ENCODE measurements at regions not wholly inside any gene's neighbourhood (a gene's known extent, or its start where the extent isn't known, plus 50 kb on each side); places are given as distances from the start of the nearest gene placed in this dataset.

DNA sequence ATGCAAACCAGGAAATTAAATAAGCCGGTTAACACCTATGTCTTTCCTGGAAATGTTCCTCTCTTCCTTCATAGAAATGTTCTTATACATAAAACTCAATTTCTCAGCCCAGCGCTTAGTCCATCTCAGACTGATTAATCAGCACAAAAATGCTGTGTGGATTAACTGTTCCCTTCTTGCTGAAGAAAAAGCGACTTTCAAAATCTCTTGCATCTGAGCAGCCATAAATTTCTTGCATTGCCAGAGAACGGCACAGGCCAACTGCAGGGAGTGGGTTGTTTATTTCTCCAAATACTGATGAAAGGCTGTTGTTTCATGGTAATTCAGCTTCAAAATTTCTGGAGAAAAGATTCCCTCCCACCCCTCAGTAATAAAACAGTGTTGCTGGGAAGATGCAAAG, 517.6 kb downstream of the BTBD3 start:
- no peaks in the 10 kb centered on the region; a peak in 1 of 7 replicates for H3K4me1 ChIP-seq (replicated peaks in 1 of 4; ENCODE audit: control insufficient read depth in 3 of 4, insufficient read depth in 4 of 4, low read length in 3 of 4)
- no peak overlapping the region for H2BK5ac ChIP-seq (ENCODE audit: low read depth, low read length)
- H2AK5ac ChIP-seq (ENCODE audit: low read depth, low read length), result no peak overlapping the region
- no peak overlapping the region for H2BK20ac ChIP-seq (ENCODE audit: low read length)
- no peak overlapping the region for H2BK12ac ChIP-seq (ENCODE audit: low read depth, low read length)
- no peaks in the 10 kb centered on the region for H3K36me3 ChIP-seq (ENCODE audit: control insufficient read depth in 2 of 4, insufficient read depth in 4 of 4, low read length in 3 of 4)
- WGBS, 2 experiments (ENCODE audit: extremely low coverage in 1 of 2, insufficient coverage in 1 of 2, insufficient read length in 1 of 2, insufficient replicate concordance in 2 of 2, low coverage in 1 of 2, low lambda C conversion rate in 2 of 2, missing lambda C conversion rate in 1 of 2), result 98% methylated on average over 4 of the region's 4 CpGs; no CpG with 5 or more reads in 1 of the 2 experiments
- no peak overlapping the region for H3K4me3 ChIP-seq (ENCODE audit: extremely low read depth in 1 of 4, insufficient read depth in 2 of 4, low read depth in 3 of 4, low read length in 4 of 4)
- H3K9me3 ChIP-seq (ENCODE audit: insufficient read depth in 2 of 2, low read depth in 1 of 2, low read length in 1 of 2), result no peaks in the 10 kb centered on the region
- no peak for DNase-seq (ENCODE audit: low read depth in 1 of 2, low spot score in 2 of 2)
- H3K14ac ChIP-seq (ENCODE audit: insufficient read length), result no peak overlapping the region
- H3K23ac ChIP-seq (ENCODE audit: insufficient read length), result no peak overlapping the region
- H3K4ac ChIP-seq (replicated peaks; ENCODE audit: insufficient read length, low read depth, low read length), result no peak overlapping the region
- ChIA-PET CTCF (ENCODE audit: partially characterized antibody) (no interaction called here), POLR2A (ENCODE audit: partially characterized antibody) (no interaction called here)
- no peak overlapping the region for H4K8ac ChIP-seq (ENCODE audit: extremely low read depth, insufficient read depth, low read length)
- no peaks in the 10 kb centered on the region for H3K79me2 ChIP-seq (ENCODE audit: control insufficient read depth in 1 of 2, insufficient read depth in 2 of 2, low read length in 2 of 2)
- no peak overlapping the region for H2BK15ac ChIP-seq (ENCODE audit: low read length)
- no peak overlapping the region for H3K9ac ChIP-seq (replicated peaks in 1 of 4; ENCODE audit: extremely low read depth in 1 of 4, low read depth in 3 of 4, low read length in 3 of 4)
- no peak overlapping the region for H4K91ac ChIP-seq (replicated peaks; ENCODE audit: insufficient read length, low read length)
- no peaks in the 10 kb centered on the region for H3K79me1 ChIP-seq (ENCODE audit: low read depth, low read length)
- no peaks in the 10 kb centered on the region for H3K23me2 ChIP-seq (ENCODE audit: low read depth, low read length)
- no peak overlapping the region for H2AFZ ChIP-seq (ENCODE audit: low read length)
- no peaks in the 10 kb centered on the region for H4K20me1 ChIP-seq (replicated peaks in 1 of 2; ENCODE audit: control insufficient read depth in 1 of 2, insufficient read depth in 2 of 2, low read length in 2 of 2)
- no peak overlapping the region for H3K18ac ChIP-seq (ENCODE audit: extremely low read depth, low read length)
- H3K56ac ChIP-seq (replicated peaks; ENCODE audit: insufficient read length, low read depth, low read length), result no peak overlapping the region
- FAIRE-seq, result no peak
- H3K27ac ChIP-seq (ENCODE audit: low read depth, low read length), result no peak overlapping the region
- no peak overlapping the region for H3K4me2 ChIP-seq (ENCODE audit: insufficient read depth in 1 of 2, low read depth in 2 of 2, low read length in 2 of 2)
- no peak overlapping the region for H2BK120ac ChIP-seq (replicated peaks; ENCODE audit: low read depth, low read length)
- H4K5ac ChIP-seq (ENCODE audit: insufficient read length, low read depth, low read length), result no peak overlapping the region
- no peaks in the 10 kb centered on the region for H3K27me3 ChIP-seq (replicated peaks in 1 of 4; ENCODE audit: control insufficient read depth in 3 of 4, extremely low read depth in 1 of 4, insufficient read depth in 3 of 4, low read length in 3 of 4)
- TF ChIP-seq ATF3 (IDR thresholded peaks at IDR 0.05; ENCODE audit: insufficient read depth, low read depth, low read length) (no peak), TEAD4 (IDR thresholded peaks at IDR 0.05; ENCODE audit: low read depth, low read length) (no peak), FOSL1 (IDR thresholded peaks at IDR 0.05; ENCODE audit: insufficient read depth, low read depth, low read length) (no peak), SUZ12 (IDR thresholded peaks at IDR 0.05; ENCODE audit: low read length) (no peak), CHD1 (IDR thresholded peaks at IDR 0.05; ENCODE audit: low read depth, low read length) (no peak), NANOG (IDR thresholded peaks at IDR 0.05; ENCODE audit: insufficient read depth, low read depth, low read length, poor library complexity, severe bottlenecking) (no peak)
- TF ChIP-seq, protein P1, sequence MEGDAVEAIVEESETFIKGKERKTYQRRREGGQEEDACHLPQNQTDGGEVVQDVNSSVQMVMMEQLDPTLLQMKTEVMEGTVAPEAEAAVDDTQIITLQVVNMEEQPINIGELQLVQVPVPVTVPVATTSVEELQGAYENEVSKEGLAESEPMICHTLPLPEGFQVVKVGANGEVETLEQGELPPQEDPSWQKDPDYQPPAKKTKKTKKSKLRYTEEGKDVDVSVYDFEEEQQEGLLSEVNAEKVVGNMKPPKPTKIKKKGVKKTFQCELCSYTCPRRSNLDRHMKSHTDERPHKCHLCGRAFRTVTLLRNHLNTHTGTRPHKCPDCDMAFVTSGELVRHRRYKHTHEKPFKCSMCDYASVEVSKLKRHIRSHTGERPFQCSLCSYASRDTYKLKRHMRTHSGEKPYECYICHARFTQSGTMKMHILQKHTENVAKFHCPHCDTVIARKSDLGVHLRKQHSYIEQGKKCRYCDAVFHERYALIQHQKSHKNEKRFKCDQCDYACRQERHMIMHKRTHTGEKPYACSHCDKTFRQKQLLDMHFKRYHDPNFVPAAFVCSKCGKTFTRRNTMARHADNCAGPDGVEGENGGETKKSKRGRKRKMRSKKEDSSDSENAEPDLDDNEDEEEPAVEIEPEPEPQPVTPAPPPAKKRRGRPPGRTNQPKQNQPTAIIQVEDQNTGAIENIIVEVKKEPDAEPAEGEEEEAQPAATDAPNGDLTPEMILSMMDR (IDR thresholded peaks at IDR 0.05; ENCODE audit: control extremely low read depth in 1 of 3, insufficient read depth in 1 of 3, low read depth in 1 of 3, low read length in 3 of 3), result no peak
- TF ChIP-seq, protein P2, sequence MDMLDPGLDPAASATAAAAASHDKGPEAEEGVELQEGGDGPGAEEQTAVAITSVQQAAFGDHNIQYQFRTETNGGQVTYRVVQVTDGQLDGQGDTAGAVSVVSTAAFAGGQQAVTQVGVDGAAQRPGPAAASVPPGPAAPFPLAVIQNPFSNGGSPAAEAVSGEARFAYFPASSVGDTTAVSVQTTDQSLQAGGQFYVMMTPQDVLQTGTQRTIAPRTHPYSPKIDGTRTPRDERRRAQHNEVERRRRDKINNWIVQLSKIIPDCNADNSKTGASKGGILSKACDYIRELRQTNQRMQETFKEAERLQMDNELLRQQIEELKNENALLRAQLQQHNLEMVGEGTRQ (IDR thresholded peaks at IDR 0.05; ENCODE audit: low read length), result no peak

Measured in H1 (cell line).